M059J (cell line): ENCODE measurements at regions not wholly inside any gene's neighbourhood (a gene's known extent, or its start where the extent isn't known, plus 50 kb on each side); places are given as distances from the start of the nearest gene placed in this dataset.

Experiments
- DNase-seq: peaks from one replicate; pipeline ENCODE4 v3.0.0-alpha.2; 2012; ENCODE audit warnings: low read depth

GRCh38 chr21:16751695-16752474 lies 761.0 kb upstream of the CXADR start:
- no peak for DNase-seq

GRCh38 chr21:16752475-16752857 lies 760.4 kb upstream of the CXADR start:
- no peak for DNase-seq

GRCh38 chr21:16755061-16755460 lies 757.8 kb upstream of the CXADR start:
- DNase-seq: no peak

GRCh38 chr21:16767201-16767600 lies 745.6 kb upstream of the CXADR start:
- DNase-seq: no peak

GRCh38 chr21:16768096-16768495 lies 744.7 kb upstream of the CXADR start:
- peak; percentile 24 for DNase-seq

- no peak for DNase-seq
Measured at GRCh38 chr21:16770266-16770665, 742.6 kb upstream of the CXADR start.

GRCh38 chr21:16773206-16773605 lies 739.6 kb upstream of the CXADR start:
- DNase-seq: no peak

- no peak for DNase-seq
Measured at GRCh38 chr21:16775076-16775475, 737.8 kb upstream of the CXADR start.

GRCh38 chr21:16777041-16777720 lies 735.7 kb upstream of the CXADR start:
- no peak for DNase-seq

- DNase-seq: peak; percentile 16
Measured at GRCh38 chr21:16788584-16788983, 724.3 kb upstream of the CXADR start.

- DNase-seq: peak; percentile 61
Measured at GRCh38 chr21:16789636-16790035, 723.2 kb upstream of the CXADR start.

- DNase-seq: no peak
Measured at GRCh38 chr21:16792101-16792500, 720.7 kb upstream of the CXADR start.

GRCh38 chr21:16794950-16795349 lies 717.9 kb upstream of the CXADR start:
- peak; percentile 90 for DNase-seq

GRCh38 chr21:16796776-16797175 lies 716.1 kb upstream of the CXADR start:
- no peak for DNase-seq

- DNase-seq: no peak
Measured at GRCh38 chr21:16797540-16797939, 715.3 kb upstream of the CXADR start.

GRCh38 chr21:16797966-16798365 lies 714.9 kb upstream of the CXADR start:
- DNase-seq: no peak

GRCh38 chr21:16800536-16801275 lies 712.1 kb upstream of the CXADR start:
- peak; percentile 20 for DNase-seq

GRCh38 chr21:16811011-16811410 lies 701.8 kb upstream of the CXADR start:
- no peak for DNase-seq

GRCh38 chr21:16811970-16812369 lies 700.9 kb upstream of the CXADR start:
- no peak for DNase-seq

- peak; percentile 18 for DNase-seq
Measured at GRCh38 chr21:16815243-16815642, 697.6 kb upstream of the CXADR start.

- DNase-seq: peak; percentile 12
Measured at GRCh38 chr21:16821588-16821987, 691.3 kb upstream of the CXADR start.

- DNase-seq: no peak
Measured at GRCh38 chr21:16829532-16829931, 683.3 kb upstream of the CXADR start.

- no peak for DNase-seq
Measured at GRCh38 chr21:16832791-16833190, 680.1 kb upstream of the CXADR start.
